IPS-NIHi7 (cell line): ENCODE measurements at regions not wholly inside any gene's neighbourhood (a gene's known extent, or its start where the extent isn't known, plus 50 kb on each side); places are given as distances from the start of the nearest gene placed in this dataset.

Experiments
- DNase-seq: peaks from one replicate; pipeline ENCODE4 v3.0.0; 2012; ENCODE audit warnings: mixed read lengths; ENCODE audit errors: extremely low spot score

DNA sequence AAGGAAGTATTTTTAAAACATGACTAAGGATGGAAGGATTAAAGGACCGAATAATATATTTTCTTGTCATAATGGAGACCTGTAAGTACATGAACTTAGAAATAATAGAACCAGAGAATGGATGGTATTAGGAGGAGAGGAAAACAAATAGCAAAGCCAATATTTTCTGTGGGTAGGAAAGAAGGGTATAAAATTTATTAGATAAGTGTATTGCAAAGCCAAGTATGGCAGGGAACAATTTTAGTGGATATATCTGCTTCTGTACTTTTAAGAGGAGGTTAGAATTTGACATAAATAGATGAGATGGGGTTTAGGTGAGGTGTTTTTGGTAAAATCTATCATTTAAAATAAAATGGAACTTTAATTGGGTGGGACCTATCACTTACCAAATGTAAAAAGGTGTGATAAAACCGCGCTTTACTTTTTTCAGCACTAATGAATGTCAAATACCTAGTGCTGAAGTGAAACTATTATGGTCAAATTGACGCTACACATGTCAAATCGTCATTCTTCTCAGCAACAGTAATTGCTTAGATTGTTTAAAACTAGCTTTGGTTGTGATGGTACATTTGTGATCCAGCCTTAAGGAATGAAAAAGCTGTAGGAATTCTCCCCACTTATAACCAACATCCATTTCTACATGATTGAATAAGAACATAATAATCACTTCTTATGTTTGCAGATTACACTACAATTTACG is 78.1 kb upstream of the ZEB2 start:
- no peak for DNase-seq

DNA sequence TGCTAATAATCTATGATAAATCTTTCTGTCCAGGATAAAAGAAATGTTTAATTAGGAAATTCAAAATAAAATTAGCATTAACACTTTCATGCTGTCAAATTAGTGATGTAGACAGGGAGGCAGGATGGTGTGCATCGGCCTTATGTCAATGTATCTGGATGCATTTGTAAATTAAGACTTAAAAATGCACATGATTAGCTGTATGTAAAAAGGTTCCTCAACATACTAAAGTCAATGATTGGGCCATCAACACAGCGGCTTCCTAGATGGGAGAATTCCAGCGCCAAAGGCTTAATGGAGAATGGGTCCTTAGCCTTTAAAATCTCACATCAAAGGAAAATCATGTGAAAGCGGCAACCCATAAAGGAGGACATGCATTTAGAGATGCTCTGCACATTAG is 77.5 kb upstream of the ZEB2 start:
- no peak for DNase-seq

DNA sequence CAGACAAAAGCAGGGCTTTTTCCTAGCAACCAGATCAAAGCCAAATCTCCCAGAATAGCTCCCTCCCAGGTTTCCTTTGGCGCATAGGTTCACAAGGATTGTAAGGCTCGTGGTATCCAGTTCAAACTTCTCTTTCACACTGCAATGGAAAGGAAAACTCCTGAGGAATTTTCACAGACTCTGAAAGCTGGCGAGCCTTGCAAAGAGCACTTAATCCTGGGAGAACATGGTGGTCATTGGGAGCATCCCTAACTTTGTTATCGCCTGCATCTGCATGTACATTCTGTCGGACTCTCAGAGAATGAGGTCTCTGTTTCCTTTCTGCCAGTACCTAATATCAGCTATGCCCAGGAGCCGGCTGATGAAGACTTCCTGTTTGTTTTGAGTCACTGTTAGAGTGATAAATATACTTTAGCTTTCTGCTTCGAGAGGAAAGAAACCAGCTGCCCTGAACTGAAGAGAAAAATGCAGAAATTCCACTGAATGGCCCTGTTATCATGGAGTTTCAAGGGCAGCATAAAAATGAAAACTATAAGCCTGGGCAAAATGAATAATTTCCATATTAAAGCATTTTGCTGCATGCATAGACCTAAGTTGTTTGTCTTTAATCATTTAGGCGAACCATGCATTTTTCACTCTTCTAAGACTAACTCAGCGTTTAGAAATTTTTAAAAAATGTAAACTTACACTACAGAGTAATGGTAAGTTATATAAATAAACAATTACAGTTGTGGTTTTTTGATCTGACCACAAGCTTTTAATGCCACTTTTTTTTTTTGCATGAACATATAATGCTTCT is 76.4 kb upstream of the ZEB2 start:
- peak; percentile 15 for DNase-seq

DNA sequence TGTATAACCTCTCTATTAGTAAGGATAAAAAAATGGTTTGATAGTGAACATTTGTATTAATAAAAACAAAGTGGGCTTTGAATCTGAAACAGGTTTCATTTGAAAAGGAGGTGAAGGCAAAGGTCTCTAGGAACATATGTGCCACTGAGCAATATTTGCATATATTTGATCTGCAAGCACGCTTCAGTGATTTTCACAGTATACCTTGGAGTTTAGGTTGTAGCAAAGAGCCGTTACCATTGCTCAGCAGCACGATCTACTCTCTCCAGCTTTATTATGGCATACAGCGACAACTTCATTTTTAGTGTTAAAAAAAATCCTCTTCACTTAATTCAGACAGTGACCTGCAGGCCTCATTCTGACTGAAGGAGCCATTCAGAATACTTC is 75.8 kb upstream of the ZEB2 start:
- no peak for DNase-seq

DNA sequence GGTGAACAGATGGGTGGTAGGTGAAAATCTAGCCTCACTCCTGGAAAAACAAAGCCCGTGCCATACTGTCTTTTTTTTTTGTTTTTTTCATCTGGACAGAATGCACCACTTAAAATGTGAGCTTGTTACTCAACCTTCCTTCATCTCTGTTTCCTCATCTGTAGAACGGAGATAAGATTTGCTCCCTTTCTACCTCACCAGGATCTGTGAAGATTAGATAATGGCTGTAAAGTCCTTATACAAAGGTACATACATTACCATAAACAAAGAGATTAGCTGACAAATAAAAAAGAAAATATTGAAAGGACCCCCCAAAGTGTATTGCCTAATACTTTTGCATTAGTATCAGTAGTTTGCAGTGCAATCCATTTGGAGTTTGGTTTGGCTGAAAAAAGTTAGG is 75.4 kb upstream of the ZEB2 start:
- no peak for DNase-seq

DNA sequence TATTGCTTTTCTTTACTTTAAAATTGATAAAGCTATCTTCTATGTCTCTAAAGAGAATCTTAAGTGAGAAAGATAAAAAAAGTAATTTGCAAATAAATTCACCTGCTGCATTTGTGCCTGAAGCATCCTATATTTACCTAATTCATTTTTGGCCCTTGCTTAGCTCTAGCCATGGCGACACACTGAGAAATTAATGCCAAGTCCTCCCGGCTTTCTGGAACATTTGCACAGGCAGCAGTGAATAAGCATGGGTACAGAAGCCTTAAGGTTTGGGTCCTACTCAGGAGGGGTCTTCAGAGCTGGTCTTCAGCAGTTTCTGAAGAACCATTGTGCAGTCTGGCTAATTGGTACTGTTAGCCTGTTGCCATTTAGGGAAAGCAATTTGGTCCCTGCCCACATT is 73.9 kb upstream of the ZEB2 start:
- DNase-seq: no peak

DNA sequence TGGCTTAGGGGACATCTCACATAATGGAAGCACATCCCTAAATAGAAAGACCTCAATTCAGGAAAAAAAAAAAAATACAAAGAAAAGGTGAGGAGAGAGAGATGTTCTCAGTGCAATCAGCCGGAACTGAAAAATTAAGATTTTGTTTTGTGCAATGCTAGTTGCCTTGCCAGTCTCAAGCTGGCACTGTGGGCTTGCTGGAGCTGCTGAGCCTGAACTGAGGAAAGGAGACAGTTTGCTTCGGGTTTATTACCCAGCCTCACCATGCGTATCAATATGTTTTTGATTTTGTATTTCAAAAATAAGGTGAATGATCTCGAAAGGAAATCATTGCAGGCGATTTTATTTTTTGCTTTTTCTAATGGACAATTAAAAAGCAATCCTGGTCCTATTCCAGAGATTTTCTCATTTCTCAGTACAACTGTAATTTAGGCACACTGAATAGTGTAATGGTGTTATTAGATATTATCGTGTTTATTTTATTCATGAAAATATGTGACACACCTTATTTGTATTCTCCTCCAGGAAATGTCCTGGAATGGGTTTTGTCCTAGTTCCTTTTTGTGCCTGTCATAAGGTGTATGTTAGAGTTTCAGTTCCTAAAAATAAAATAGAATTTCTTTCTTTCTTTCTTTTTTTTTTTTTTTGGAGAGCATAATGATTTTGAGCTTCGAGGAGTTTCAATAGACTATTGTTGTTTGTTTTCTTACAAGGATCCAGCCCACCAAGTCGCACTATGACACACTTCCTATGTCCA is 72.8 kb upstream of the ZEB2 start:
- DNase-seq: no peak

DNA sequence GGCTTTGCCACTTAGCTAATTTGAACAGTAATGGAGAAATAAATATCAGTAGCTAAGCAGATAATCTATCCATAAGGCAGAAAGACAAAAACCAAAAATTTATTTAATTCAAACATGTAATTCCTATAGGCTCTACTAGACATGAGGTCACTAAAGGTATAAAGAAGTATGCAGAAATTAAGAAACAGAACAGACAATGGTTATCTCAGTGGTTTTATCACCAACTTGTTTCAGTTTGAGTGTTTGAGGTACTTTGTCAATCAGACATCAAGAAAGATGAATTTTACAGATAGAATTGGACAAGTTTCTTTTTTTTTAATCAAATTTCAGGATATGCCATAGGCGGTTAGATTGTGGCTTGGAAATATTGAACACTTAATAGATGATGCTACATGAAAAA is 67.4 kb upstream of the ZEB2 start:
- no peak for DNase-seq

DNA sequence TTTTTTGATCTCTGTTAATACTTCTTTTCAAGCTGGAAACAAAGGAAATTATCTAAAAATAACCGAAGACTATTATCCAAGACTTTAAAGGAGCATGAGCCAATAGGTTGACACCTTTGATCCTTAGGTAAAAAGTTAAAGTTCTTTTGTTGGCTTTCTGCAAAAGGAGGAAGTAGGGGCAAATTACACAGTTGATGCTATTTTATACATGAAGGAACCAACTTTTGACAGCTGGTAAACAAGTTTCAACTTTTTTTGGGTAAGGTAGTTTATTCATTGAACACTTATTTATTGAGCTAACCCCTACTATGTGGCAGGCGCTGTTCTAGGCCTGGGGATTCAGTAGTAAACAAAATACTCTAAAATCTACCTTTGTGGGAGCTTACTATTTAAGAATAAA is 66.6 kb upstream of the ZEB2 start:
- DNase-seq: no peak

DNA sequence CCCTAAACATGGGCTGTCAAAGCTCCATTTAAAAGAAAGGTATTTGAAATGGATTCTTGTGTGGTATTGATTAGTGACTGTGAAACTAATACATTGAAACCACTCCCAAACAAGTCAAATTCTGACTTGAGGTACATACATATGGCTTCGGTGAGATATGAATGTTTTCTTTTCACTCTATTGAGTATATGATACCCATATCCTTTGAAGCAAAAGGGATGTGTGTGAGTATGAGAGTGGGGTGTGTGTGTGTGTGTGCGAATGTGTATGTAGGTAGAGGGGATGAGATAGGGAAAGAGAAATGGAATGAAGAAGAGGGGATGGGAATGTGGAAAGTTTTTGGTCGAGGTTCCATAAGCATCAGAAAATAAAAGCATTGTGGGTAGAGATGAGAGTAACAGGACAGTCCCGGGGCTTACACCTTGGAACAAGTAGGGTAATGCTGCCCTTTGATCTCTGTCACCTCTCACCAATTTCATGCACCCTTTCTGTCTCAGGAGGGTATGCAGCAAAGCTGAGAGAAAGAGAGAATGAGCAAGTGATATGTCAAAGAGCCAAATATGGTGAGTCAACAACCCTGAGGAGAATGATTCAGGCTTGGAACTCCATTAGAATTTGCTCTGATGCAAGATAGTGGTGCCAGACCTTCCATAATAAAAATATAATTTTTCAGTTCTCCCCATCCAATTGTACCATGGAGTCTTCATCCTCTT is 64.0 kb upstream of the ZEB2 start:
- no peak for DNase-seq

DNA sequence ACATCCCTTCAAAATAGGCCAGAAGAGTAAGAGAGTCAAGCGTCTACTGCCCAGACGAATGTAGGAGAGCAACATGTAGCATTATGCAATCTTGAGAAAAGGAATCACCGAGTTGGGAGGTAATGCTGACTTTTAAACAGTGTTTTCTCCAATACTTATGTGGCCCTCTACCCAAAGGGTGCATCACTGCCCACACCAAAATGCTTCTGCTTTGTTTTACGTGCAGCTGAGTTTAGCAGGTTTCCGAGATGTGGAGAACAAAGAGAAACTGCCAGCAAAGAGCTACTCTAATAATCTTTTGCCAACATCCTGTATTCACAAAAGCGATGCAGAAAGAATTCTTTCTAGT is 63.4 kb upstream of the ZEB2 start:
- DNase-seq: no peak

DNA sequence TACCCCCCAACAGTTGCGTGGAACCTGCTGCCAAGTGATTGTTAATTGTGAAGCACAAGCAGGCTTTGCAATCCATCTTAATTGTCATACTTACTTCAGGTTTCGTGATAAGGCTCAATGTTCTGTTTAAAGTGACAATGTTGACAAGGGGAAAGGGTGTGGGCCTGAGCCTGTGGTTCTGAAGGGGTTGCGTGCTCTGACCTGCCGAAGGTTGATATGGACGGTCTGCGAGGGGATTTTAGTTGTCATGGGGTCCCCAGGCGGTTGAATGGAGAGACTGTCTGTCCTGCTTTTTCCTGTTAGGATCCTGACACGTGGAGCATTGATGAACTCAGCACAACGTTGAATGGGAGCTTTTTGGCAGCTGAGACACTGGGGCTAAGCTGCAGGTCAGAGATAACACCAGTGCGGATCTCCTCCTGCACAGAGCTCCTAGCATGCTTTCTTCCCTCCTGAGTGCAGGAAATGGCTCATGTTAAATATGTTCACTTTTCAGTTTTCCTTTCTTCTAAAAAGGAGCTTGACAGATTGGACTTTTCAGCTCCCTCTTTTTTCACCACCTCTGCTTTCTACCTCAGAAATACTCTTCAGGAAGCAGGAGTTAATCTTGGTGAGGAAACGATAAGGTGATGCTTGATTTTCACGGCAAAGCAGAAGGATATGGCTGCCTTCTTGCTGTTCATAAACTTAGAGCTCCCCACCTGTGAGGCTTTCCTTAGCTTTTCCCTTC is 62.9 kb upstream of the ZEB2 start:
- no peak for DNase-seq

DNA sequence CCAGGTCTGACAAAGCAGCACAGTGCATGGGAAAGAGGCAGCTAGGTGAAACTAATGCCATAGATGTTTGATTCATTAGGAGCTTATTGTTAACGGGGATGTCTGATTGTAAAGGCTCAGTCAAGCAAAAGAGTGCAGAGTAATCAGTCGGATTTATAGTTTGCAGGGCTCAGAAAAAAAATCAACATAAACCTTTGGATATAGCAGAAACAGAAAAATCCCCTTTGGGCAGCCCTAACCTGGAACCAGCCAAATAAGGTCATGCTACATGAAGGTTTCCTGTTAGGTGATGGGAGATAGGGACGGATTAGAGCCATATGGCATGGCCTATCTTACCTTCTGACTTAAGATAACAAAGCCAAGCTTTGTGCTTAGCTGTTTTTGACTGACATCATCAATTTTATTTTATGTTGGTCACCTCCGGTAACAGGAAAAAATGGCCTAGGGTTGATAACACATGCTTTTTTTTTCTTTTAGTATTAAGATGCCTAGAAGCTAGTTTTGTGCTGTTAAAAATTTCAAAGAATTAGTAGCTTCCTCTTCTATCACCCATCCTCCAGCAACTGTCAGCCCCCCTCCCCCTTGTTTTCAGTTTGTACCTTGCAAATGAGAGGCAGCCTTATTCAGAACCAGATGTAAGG is 60.7 kb upstream of the ZEB2 start:
- peak; percentile 26 for DNase-seq

DNA sequence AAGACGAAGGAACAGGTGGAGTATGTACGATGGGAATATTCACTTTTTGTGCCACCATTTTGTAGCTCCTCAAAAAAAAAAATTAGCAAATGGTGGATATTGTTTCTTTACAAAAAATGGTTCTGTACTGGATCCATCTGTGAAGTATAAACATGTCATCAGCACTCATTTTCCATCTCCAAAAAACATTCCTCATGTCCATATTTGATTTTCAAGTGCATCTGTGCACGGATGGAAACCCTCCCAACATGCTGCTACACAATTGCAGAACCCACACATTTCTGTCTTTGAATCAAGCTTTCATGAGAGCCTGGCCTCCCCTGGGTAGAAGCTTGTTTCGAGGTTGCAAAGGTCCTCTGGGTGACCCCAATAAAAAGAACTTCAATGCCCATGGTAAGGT is 59.6 kb upstream of the ZEB2 start:
- DNase-seq: no peak

DNA sequence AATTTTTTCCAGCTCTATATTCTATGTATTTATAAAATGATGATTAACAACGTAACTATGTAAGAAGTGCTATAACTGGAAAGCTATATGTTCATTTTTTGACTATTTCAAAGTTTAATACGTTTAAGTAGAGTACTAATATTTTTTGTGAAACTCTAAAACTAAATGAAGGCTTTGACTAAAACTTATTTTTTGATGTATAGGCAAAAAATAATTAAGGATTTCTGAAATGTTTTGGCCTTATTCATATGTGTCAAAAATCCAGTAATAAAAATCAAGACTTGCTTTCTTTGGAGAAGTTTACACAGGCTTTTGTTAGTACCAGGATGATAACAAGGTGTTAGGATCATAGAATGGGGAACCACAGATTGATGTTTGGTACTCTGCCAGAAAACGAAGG is 58.2 kb upstream of the ZEB2 start:
- DNase-seq: no peak

DNA sequence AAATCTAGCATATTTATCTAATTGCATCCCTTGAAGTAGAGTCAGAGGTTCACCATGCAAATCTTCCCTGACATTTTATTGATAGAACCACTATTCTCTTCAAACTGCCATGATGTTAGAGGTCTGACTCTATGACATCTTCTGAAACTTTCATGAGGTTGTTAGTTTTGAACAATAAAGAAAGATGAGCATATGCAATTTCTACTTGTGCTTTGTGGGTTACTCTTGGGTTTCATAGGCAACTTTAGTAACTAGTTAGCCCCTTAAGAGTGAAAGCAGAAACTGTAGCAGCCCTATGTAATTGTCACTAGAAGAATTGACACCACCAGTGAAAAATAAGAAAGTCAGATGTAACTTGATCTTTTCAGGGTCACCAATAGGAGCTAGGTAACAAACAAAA is 53.1 kb upstream of the ZEB2 start:
- no peak for DNase-seq

DNA sequence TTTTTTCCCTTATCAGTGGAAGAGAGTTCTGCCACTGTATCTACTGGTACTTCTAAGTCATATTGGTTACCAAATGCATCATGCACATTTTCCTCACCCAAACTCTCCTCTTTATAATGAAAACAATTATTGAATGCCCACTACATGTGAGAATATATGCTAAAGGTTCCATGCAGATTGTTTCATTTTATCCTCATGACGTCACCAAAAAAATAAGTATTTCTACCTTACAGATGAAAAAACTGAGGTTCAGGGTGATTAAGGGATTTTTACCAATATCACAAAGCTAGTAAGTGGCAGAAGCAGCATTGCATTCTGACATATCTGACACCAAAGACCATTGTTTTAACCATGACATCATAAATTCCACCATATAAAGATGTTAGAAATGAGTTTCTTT is 51.9 kb upstream of the ZEB2 start:
- DNase-seq: no peak

DNA sequence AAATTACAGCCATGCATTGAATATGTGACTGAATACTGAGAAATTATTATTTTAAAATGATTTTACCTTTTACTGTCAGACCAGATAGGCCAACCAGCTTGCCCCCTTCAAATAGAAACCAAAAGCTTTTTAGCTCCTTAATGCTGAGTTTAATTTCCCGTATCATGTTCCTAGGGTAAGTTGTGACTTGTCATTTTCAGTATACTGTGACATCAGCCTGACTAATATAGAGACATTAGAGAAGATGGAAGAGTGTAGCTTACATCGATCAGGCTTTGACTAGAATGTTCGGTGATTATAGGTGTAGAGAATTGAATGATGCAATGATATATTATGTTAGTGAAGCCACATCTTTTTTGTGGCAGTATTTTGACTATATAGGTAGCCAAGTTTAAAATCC is 50.6 kb upstream of the ZEB2 start:
- no peak for DNase-seq
